Mesothelial cell of epicardium (in vitro differentiated cells): ENCODE measurements at regions not wholly inside any gene's neighbourhood (a gene's known extent, or its start where the extent isn't known, plus 50 kb on each side); places are given as distances from the start of the nearest gene placed in this dataset.
"Not testable (repeated sequence)": the region's sequence is repeated elsewhere in the genome, so short reads cannot be mapped to it uniquely, and the experiment has no call there.

Source experiments
- DNase-seq, 2 experiments: peaks; one replicate each; pipeline ENCODE4 v3.0.0; 2021; ENCODE audit warnings: low spot score in 2 of 2; ENCODE audit not compliant: unreplicated experiment in 2 of 2
- H3K27ac Mint-ChIP-seq: 2 replicates; pipeline ENCODE4 v1.8.0; 2021; ENCODE audit warnings: mixed read lengths
- H3K27me3 Mint-ChIP-seq: 2 replicates; pipeline ENCODE4 v1.8.0; 2021; ENCODE audit warnings: low read depth, mixed read lengths
- H3K36me3 Mint-ChIP-seq: 2 replicates; pipeline ENCODE4 v1.8.0; 2021; ENCODE audit warnings: mixed read lengths
- H3K4me1 Mint-ChIP-seq: 2 replicates; pipeline ENCODE4 v1.8.0; 2021; ENCODE audit warnings: mixed read lengths
- H3K4me3 Mint-ChIP-seq: 2 replicates; pipeline ENCODE4 v1.8.0; 2021; ENCODE audit warnings: mild to moderate bottlenecking, moderate library complexity, mixed read lengths
- H3K9me3 Mint-ChIP-seq: 2 replicates; pipeline ENCODE4 v1.8.0; 2021; ENCODE audit warnings: mixed read lengths
- TF ChIP-seq, protein P1 (sequence below): fragments of 200-600 bp; sonication (generic); IDR thresholded peaks from one replicate; pipeline ENCODE4 v1.5.0; 2021; ENCODE audit warnings: antibody characterized with exemption; ENCODE audit not compliant: unreplicated experiment

- no peak for DNase-seq
- H3K9me3 Mint-ChIP-seq, result peaks cover 9% of the 10 kb centered on the region
- peak overlapping the region; percentile 2 for H3K27ac Mint-ChIP-seq
- peaks cover 8% of the 10 kb centered on the region for H3K4me1 Mint-ChIP-seq
- H3K36me3 Mint-ChIP-seq, result peaks cover under 1% of the 10 kb centered on the region
- no peak overlapping the region for H3K4me3 Mint-ChIP-seq
- TF ChIP-seq, protein P1, sequence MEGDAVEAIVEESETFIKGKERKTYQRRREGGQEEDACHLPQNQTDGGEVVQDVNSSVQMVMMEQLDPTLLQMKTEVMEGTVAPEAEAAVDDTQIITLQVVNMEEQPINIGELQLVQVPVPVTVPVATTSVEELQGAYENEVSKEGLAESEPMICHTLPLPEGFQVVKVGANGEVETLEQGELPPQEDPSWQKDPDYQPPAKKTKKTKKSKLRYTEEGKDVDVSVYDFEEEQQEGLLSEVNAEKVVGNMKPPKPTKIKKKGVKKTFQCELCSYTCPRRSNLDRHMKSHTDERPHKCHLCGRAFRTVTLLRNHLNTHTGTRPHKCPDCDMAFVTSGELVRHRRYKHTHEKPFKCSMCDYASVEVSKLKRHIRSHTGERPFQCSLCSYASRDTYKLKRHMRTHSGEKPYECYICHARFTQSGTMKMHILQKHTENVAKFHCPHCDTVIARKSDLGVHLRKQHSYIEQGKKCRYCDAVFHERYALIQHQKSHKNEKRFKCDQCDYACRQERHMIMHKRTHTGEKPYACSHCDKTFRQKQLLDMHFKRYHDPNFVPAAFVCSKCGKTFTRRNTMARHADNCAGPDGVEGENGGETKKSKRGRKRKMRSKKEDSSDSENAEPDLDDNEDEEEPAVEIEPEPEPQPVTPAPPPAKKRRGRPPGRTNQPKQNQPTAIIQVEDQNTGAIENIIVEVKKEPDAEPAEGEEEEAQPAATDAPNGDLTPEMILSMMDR, result no peak
- no peaks in the 10 kb centered on the region for H3K27me3 Mint-ChIP-seq
Measured at GRCh38 chr12:46904406-46905238, 78.8 kb upstream of the SLC38A4 start.

DNA sequence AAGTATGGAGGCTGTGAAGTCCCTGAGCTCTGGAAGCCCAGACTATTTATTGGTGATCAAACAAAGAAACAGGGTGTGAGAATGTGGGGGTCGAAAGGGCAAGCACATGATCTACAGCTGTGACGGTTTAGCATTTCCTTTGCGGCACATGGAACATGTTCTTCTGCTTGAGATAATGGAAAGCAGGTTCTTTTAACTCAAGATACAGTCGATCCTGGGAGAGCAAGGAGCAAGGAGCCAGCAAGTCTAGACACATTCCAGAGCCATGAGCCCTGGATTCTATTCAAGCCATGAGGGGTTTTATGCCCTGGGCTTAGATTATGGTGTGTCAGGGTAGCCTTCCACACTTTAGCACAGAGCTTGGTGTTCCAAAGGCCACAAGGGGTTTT, 79.4 kb upstream of the SLC38A4 start:
- H3K36me3 Mint-ChIP-seq, H3K27me3 Mint-ChIP-seq, H3K27ac Mint-ChIP-seq, DNase-seq, H3K4me3 Mint-ChIP-seq, H3K4me1 Mint-ChIP-seq: not testable (repeated sequence)
- peaks cover 15% of the 10 kb centered on the region for H3K9me3 Mint-ChIP-seq

GRCh38 chr12:46907791-46908190, 82.0 kb upstream of the SLC38A4 start:
- Mint-ChIP-seq H3K27ac (no peak overlapping the region), H3K27me3 (no peaks in the 10 kb centered on the region), H3K4me3 (no peak overlapping the region), H3K36me3 (peaks cover 15% of the 10 kb centered on the region), H3K4me1 (peaks cover 8% of the 10 kb centered on the region), H3K9me3 (peaks cover 37% of the 10 kb centered on the region)
- DNase-seq, result no peak
- TF ChIP-seq, protein P1, result no peak

DNA sequence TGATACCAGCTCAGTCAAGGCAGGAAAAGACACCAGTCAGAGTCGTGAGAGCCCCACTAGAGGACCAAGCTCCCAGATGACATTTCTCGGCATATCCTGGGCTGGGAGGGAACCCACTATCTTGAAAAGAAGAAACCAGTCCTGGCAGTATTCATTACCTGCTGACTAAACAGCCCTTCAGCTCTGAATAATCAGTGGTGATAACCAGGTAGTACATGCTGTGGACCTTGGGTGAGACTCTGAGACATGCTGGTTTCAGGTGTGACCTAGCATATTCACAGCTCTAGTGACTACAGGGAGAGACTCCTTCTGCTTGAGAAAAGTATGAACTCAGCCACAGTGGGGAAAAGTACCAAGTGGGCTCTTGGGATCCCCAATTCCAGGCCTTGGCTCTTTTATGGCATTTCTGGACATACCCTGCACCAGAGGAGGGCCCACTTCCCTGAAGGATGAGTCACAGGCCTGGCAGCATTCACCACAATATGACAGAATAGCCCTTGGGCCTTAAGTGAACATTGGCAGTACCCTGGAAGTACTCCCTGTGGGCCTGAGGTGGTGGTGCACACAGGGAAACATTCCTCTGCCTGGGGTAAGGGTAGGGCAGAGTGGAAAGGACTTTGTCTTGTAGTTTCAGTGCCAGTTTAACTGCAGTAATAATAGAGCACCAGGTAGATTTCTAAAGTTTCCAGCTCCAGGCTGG, 82.6 kb upstream of the SLC38A4 start:
- Mint-ChIP-seq H3K36me3 (peaks cover 15% of the 10 kb centered on the region), H3K27me3 (no peaks in the 10 kb centered on the region), H3K4me1 (peaks cover 8% of the 10 kb centered on the region), H3K27ac (no peak overlapping the region), H3K4me3 (no peak overlapping the region), H3K9me3 (peaks cover 38% of the 10 kb centered on the region)
- TF ChIP-seq, protein P1, result no peak
- DNase-seq, result no peak

GRCh38 chr12:46908936-46909635, 83.3 kb upstream of the SLC38A4 start:
- TF ChIP-seq, protein P1, result no peak
- H3K27ac Mint-ChIP-seq, result no peak overlapping the region
- peaks cover 43% of the 10 kb centered on the region for H3K9me3 Mint-ChIP-seq
- no peak for DNase-seq
- H3K4me3 Mint-ChIP-seq, result no peak overlapping the region
- H3K4me1 Mint-ChIP-seq, result peaks cover 8% of the 10 kb centered on the region
- no peaks in the 10 kb centered on the region for H3K27me3 Mint-ChIP-seq
- H3K36me3 Mint-ChIP-seq, result peaks cover 15% of the 10 kb centered on the region

DNA sequence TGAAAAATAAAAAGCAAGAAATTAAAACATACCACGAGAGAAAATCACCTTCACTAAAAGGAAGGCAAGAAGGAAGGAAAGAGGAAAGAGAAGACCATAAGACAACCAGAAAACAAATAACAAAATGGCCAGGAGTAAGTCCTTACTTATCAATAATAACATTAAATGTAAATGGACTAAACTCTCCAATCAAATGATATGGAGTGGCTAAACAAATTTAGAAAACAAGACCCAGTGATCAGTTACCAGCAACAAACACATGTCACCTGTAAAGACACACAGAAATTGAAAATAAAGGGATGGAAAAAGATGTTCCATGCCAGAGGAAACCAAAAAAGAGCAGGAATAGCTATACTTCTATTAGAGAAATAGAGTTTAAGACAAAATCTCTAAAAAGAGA, 85.0 kb upstream of the SLC38A4 start:
- Mint-ChIP-seq H3K4me3 (no peak overlapping the region), H3K27ac (no peak overlapping the region), H3K4me1 (no peaks in the 10 kb centered on the region), H3K9me3 (peaks cover 43% of the 10 kb centered on the region), H3K27me3 (no peaks in the 10 kb centered on the region), H3K36me3 (peaks cover 15% of the 10 kb centered on the region)
- no peak for DNase-seq
- TF ChIP-seq, protein P1, result no peak
